Stimulated activated CD4-positive, alpha-beta T cell treated with anti-CD3 and anti-CD28 coated beads, Interleukin-15, amount 100 ng/mL, for 48 hours (primary cell): ENCODE measurements at regions not wholly inside any gene's neighbourhood (a gene's known extent, or its start where the extent isn't known, plus 50 kb on each side); places are given as distances from the start of the nearest gene placed in this dataset.
A peak's percentile ranks its signal among the peaks of the same experiment; 100 is the strongest.
"Not testable (repeated sequence)": the region's sequence is repeated elsewhere in the genome, so short reads cannot be mapped to it uniquely, and the experiment has no call there.

Experiments used
- DNase-seq, 2 donors: peaks; one replicate each; pipeline ENCODE4 v3.0.0-alpha.2; 2020; ENCODE audit warnings: low read depth in 2 of 2

DNA sequence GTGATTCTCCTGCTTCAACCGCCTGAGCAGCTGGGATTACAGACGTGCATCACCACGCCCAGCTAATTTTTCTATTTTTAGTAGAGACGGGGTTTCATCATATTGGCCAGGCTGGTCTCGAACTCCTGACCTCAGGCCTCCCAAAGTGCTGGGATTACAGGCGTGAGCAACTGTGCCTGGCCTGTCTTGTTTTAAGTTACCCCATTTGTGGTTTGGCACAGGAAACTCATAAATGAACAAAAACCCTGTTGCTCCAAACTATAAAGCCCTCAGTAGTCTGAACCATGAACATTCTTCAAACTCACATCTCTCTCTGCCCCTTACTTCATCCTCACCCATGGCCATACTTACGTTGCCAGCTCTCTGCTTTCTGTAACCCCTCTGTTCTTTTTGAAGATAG lies 61.7 kb downstream of the RHOU start:
- not testable (repeated sequence) for DNase-seq

DNA sequence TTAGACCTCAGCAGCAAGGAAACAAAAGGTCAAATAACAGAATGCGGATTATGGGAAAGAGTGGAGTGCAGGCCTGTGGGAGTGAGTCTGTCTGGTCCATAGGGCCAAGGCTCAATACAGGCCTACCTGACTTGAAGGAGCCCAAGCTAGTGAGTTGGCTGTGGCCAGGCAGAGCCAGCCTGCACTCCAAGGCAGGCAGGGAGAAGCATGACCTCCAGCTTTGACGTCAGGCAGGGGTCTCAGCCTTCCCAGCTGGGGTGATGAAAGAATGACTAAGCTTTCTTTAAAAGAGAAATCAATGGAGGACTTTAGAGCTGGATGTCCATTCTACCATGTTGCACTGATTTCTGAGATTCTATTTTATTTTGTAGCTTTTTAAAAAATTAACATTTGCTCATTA lies 62.8 kb downstream of the RHOU start:
- no peak for DNase-seq

GRCh38 chr1:228798548-228798947 lies 63.3 kb downstream of the RHOU start:
- no peak for DNase-seq

DNA sequence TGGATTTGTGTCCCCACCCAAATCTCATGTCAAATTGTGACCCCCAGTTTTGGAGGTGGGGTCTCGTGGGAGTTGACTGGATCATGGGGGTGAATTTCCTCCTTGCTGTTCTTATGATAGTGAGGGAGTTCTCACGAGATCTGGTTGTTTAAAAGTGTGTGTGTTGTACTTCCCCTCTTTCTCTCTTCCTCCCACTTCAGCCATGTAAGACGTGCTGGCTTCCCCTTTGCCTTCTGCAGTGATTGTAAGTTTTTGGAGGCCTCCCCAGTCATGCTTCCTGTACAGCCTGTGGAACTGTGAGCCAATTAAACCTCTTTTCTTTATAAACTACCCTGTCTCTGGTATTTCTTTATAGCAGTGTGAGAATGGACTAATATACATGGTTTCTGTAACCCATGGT lies 64.6 kb downstream of the RHOU start:
- no peak for DNase-seq

DNA sequence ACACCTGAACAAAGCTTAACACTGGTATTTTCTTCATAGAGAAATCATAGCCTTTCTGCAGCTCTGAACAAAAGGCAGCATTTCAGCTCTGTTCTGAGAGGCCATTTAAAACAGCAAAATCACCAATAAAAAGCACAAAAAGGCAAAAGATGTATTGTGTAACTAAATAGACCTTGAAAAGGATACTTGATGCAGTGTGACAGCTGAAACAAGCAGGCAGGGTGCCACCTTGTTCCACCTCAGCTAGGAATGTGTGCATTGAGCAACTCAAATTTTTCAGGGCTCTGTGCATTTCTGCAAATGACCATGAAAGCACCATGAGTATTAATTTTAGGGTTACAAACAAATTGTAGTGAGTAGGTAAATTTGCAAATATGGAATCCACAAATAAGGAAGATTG lies 65.8 kb downstream of the RHOU start:
- DNase-seq, result no peak

DNA sequence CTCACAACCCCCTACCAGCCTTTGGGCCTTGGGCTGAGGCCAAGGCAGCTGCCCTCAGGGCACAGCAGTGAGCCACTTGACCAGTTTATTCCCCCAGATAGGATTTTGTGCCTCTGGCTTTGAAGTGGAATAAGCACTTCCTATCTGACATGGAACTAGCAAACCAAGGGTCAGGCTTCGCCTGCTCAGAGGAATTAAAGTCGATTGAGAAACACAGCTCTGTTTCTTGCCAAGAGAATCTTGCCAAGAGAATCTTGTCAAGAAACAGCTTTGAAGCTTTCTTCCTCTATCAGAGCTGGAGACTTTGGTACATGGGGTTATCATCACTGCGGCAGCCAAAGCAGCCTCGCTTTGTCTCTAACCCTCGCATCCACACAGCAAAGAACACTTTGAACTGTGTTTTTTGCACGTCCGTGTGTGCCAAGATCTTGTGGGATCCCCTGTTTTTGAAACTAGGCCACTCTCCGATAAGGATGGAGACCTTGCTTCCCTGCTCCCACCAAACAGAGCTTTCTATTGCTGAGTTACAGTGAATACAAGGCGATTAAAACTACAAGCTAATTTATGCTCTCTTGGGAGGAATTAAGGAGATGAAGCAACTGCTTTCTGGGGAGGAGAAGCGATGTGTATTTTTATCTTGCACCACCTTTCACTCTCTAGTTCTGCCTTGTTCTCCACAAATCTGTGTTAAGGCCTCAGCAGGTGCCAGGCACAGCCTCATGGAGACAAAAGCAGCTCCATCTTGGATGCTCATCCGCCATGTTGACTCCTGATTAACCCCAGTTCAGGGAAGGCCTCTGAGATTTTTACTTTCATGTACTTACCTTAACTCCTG lies 67.3 kb downstream of the RHOU start:
- DNase-seq, result no peak

GRCh38 chr1:228803421-228803820 lies 68.1 kb downstream of the RHOU start:
- no peak for DNase-seq

DNA sequence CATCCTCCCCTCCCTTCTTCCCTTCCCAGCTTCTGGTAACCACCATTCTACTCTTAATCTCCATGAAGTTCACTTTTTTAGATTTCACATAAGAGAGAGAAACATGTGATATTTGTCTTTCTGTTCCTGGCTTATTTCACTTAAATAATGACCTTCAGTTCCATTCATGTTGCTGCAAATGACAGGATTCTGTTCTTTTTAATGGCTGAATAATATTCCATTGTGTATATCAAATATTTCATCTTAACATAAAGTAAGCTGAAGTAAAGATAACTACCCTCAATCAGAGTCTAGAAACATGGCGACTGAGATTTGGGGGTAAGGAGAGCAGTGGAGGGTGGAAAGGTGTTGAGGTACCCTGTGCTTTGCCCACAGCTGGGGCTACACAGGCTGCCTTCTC lies 68.9 kb downstream of the RHOU start:
- DNase-seq, result no peak

GRCh38 chr1:228804640-228805413 lies 69.5 kb downstream of the RHOU start:
- peak in 1 of 2 donors; percentile 38 for DNase-seq

- no peak for DNase-seq
Observed at GRCh38 chr1:228807904-228808605, 72.8 kb downstream of the RHOU start.

- DNase-seq, result no peak
Observed at GRCh38 chr1:228809621-228810394, 74.5 kb downstream of the RHOU start.

DNA sequence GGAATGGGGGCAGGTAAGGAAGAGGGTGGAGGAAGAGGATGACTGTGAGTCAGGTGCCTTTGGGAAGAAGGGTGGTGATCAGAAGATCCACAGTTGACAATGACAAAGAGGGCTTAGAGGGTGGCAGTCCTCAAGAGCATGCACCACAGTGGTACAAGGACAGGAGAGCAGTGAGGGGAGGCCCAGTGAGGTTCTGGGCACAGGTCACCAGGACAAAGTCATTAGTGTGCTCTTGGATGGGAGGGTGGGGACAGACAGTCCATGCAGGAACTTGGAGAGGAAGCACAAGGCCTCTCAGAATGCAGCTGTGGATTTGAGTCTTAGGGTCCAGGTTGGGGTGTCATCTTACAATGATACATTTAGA lies 75.1 kb downstream of the RHOU start:
- DNase-seq, result no peak

DNA sequence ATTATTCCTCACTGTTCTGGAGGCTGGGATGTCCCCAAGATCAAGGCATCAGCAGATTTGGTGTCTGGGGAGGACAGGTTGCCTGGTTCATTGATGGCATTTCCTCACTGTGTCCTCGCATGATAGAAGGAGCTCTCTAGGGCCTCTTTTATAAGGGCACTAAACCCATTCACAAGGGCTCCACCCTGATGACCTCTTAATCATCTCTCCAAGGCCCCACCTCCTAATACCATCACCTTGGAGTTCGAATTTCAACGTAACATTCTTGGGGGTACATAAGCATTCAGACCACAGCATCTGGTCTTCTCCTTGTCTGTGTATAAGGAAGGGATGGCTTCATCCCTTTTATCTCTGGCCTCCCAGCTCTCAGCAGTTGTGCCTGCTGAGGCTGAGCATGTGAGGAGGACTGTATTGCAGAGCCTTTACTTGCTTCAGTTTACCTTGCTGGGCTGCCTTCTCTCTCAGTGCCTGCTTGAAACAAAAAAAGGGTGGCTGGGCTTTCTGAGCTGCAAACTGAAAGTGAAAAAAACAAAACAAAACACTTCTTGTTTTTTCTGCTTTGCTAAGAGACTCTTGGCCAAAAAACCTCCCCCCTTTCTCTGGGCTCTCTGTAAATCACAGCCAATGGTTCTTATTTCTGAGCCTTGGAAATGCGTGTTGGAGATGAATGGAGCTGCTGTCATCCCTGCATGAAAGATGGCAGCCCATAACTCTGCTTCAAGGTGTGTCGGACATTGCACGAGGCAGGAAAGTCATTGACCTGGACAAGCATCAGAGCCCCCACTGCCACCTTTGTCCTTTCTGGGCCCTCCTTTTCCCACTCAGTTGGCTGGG lies 75.8 kb downstream of the RHOU start:
- no peak for DNase-seq

DNA sequence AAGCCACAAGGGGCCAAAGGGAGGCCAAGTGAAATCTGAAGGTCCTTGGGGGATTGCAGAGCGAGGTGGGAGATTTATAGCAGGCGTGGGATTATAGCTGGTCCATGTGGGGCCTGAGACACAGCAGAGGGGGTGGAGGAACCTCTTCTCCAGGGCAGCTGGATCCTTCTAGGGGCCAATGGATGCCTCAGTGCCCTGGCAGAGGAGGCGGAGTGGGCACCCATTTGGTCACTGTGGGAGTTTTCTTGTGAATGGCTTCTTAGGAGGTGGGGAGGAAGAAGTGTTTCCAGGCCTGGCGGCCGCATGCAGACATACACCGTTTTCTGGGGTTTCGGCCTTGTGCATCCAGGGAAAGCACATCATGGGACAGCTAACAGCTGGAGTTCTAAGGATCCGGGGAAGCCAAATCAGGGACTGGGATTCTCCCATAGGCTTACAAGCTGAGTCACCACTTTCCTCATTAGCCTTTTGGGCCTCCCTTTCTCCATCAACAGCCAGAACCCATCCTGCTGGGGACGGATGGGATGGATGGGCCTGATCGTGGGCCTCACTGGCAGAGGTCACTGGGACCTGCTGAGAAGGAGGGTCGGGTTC lies 76.5 kb downstream of the RHOU start:
- DNase-seq, result no peak

DNA sequence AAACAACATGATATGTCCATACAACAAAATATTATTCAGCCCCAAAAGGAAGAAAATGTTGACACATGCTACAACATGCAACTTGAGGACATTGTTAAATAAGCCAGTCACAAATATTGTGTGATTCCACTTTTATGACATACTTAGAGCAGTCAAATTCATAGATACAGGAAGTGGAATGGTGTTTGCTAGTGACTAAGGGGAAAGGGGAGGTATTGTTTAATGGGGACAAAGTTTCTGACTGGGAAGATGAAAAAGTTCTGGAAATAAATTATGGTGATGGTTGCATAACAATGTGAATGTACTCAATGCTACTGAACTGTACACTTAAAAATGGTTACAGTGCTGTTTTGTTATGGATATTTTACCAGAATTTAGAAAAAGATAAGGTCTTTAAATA lies 77.7 kb downstream of the RHOU start:
- no peak for DNase-seq

DNA sequence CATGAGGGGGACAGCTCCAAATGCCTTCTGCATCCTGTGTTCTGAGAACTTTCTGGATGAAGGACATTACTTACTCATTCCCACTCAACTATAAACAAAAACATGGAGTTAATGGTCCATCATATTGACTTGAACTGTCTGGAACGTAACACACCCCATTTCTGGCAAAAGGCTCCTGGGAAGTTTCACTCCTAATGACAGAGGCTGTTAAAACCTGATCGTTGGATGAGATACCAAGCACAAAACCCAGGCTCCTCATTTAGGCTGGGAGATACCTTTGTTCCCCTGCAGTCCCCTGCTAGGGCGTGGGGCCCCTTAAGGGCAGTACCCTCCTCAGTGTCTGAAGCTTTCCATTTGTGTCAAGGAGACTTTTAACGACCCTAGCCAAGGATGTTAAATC lies 78.9 kb downstream of the RHOU start:
- DNase-seq, result no peak

DNA sequence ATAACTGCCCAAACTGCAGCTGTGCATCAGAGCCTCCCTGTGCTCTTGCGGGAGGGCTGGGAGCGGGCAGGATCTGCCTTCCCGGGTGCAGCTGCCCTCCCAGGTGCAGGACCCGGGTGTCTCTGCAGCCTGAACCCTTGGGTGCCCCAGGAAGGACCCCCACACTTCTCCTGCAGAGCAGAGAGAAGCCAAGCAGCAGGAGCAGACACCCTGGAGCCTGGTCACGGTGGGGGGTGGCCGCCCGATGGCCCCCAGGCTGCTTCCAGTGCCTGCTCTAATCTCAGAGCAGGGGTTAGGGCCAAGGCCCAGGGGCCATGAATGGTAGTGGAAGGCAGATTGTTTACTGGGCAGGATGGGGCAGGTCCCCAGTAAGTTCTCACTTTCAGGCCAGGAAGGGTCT lies 83.0 kb downstream of the RHOU start:
- DNase-seq, result no peak

DNA sequence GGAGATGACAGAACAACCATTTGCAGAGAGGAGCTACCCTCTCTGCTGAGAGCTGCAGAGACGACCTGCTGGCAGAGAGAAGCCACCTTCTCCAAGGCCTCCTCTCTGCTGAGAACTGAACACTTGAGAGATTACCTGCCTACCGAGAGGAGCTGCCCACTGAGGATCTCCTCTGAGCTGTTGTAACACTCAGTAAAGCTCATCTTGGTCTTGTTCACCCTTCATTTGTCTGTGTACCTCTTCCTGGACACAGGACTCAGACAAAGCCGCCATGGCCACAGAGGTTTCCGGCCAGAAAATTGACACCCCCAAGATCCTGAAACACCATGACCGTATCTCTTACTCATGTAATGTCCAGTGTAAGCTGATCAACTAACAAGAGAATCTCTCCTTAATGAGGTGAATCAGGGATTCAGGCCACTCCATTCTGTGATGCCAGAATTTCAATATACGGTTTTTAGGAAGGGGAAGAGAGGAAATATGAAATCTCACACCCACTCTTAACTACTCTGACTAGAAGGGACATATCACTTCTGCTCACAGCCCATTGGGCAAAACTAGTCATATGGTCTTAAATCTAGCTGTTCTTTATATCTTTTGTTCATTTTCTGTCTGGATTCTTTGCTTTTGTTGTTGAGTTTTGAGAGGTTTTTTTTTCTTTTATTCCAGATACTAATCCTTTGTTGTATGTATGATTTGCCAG lies 83.8 kb downstream of the RHOU start:
- no peak for DNase-seq

DNA sequence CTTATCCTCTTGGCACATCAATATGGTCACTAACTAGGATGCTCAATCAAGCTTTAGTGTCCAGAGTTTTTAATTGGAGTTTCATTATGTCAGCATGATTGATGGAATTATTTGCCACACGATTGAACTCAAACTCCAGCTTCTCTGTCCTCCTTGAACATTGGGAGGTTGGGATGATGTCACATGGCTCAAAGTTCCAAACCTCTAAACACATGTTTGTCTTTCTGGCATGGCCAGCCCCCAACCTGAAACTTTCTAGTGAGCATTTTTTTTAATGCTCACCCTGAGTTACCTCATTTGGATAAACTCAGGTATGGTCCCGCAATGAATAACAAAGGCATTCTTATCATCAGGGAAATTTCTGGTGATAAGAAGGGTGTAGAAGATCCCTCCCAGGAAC lies 86.0 kb downstream of the RHOU start:
- DNase-seq, result no peak

- no peak for DNase-seq
Observed at GRCh38 chr1:228823200-228823599, 87.9 kb downstream of the RHOU start.
